HCT116 (cell line): ENCODE measurements at regions not wholly inside any gene's neighbourhood (a gene's known extent, or its start where the extent isn't known, plus 50 kb on each side); places are given as distances from the start of the nearest gene placed in this dataset.

Experiments used
- ATAC-seq: fragments of 200-7000 bp; cut with Tn5 transposase; 2 replicates; pipeline ENCODE4 v1.9.1; 2020; ENCODE audit warnings: mild to moderate bottlenecking, moderate library complexity
- BruUV-seq: library from RNA; stranded (reverse); fragments of 400-500 nt; replicated peaks from 2 replicates; lab custom pipeline; 2021; lab: Mats Ljungman, UMichigan
- CTCF ChIA-PET: fragments of 300-600 bp; sonication (Branson Sonifier 250); formaldehyde crosslinking; loops from one replicate; lab custom pipeline; 2021; ENCODE audit warnings: antibody characterized with exemption; lab: Charles Lee
- POLR2A ChIA-PET: fragments of 300-600, 350-600 bp; sonication (Branson Sonifier 250); formaldehyde crosslinking; loops from one replicate; lab custom pipeline; 2021; ENCODE audit warnings: antibody characterized with exemption; lab: Charles Lee
- RAD21 ChIA-PET, 2 experiments: fragments of 300-600 bp; sonication (Branson Sonifier 250); formaldehyde crosslinking; loops; one replicate each; lab custom pipeline; 2023; ENCODE audit warnings: low total read pairs in 2 of 2; ENCODE audit not compliant: uncharacterized antibody in 2 of 2, unreplicated experiment in 2 of 2, low non-redundant PET in 1 of 2; lab: Charles Lee
- DNase-seq: peaks from one replicate; pipeline ENCODE4 v3.0.0-alpha.2; 2010; ENCODE audit warnings: low read depth, low spot score
- H2AFZ ChIP-seq: fragments of 200-600 bp; shearing (Covaris generic), sonication (generic); 2 replicates; pipeline ENCODE4 v1.6.1; 2017; ENCODE audit warnings: low read depth, mixed run types, mixed read lengths, antibody characterized with exemption, low read length; ENCODE audit not compliant: poor library complexity, severe bottlenecking
- H3K27ac ChIP-seq: 2 replicates; pipeline ENCODE4 v1.5.1; 2012; ENCODE audit warnings: low read depth, low read length
- H3K27me3 ChIP-seq: fragments of 200-600 bp; sonication (generic); 2 replicates; pipeline ENCODE4 v1.6.1; 2016; ENCODE audit warnings: mixed run types, low read length, mixed read lengths; ENCODE audit not compliant: insufficient read depth
- H3K36me3 ChIP-seq, 2 experiments: fragments of 200-500 bp in 1 of 2; fragments of 200-600 bp in 1 of 2; sonication (Bioruptor generic) in 1 of 2; sonication (generic) in 1 of 2; 2 replicates each; pipeline versions ENCODE4 v1.5.1 to v1.6.1; 2014 to 2016; ENCODE audit warnings: low read length in 2 of 2, inconsistent platforms in 1 of 2, mixed read lengths in 1 of 2, mixed run types in 1 of 2; ENCODE audit not compliant: insufficient read depth in 2 of 2, control insufficient read depth in 1 of 2
- H3K4me1 ChIP-seq, 2 experiments: fragments of 200-600 bp in 1 of 2; sonication (generic) in 1 of 2; 2 replicates each; pipeline versions ENCODE4 v1.5.1 to v1.6.1; 2012 to 2017; ENCODE audit warnings: low read length in 2 of 2, inconsistent platforms in 1 of 2, mild to moderate bottlenecking in 1 of 2, mixed read lengths in 1 of 2, mixed run types in 1 of 2, moderate library complexity in 1 of 2; ENCODE audit not compliant: insufficient read depth in 2 of 2, control insufficient read depth in 1 of 2
- H3K4me2 ChIP-seq: fragments of 200-600 bp; sonication (generic); 2 replicates; pipeline ENCODE4 v1.6.1; 2017; ENCODE audit warnings: mixed run types, low read length, mixed read lengths
- H3K4me3 ChIP-seq, 2 experiments: fragments of 200-600 bp in 1 of 2; sonication (generic) in 1 of 2; replicated peaks in 1 of 2; 2 replicates each; pipeline ENCODE4 v1.5.1; 2011 to 2016; ENCODE audit warnings: low read length in 2 of 2, control low read depth in 1 of 2, low read depth in 1 of 2, mild to moderate bottlenecking in 1 of 2, mixed read lengths in 1 of 2, mixed run types in 1 of 2
- H3K79me2 ChIP-seq: fragments of 200-600 bp; sonication (generic); 2 replicates; pipeline ENCODE4 v1.6.1; 2017; ENCODE audit warnings: mild to moderate bottlenecking, mixed run types, low read length, moderate library complexity, mixed read lengths; ENCODE audit not compliant: insufficient read depth
- H3K9ac ChIP-seq: fragments of 200-600 bp; sonication (generic); 2 replicates; pipeline ENCODE4 v1.6.1; 2016; ENCODE audit warnings: low read length, mixed read lengths
- H3K9me2 ChIP-seq: fragments of 200-600 bp; sonication (generic), shearing (Covaris generic); 2 replicates; pipeline ENCODE4 v1.6.1; 2017; ENCODE audit warnings: mixed run types, mild to moderate bottlenecking, moderate library complexity; ENCODE audit not compliant: insufficient read depth
- H3K9me3 ChIP-seq, 2 experiments: fragments of 200-500 bp in 1 of 2; fragments of 200-600 bp in 1 of 2; sonication (Bioruptor generic) in 1 of 2; sonication (generic) in 1 of 2; 2 replicates each; pipeline ENCODE4 v1.6.1; 2014 to 2017; ENCODE audit warnings: low read length in 2 of 2, mixed read lengths in 2 of 2, inconsistent platforms in 1 of 2, low read depth in 1 of 2, mild to moderate bottlenecking in 1 of 2, mixed run types in 1 of 2, moderate library complexity in 1 of 2; ENCODE audit not compliant: control insufficient read depth in 1 of 2, insufficient read depth in 1 of 2
- H4K20me1 ChIP-seq: fragments of 200-600 bp; sonication (generic), shearing (Covaris generic); 2 replicates; pipeline ENCODE4 v1.6.1; 2017; ENCODE audit warnings: mixed run types, mild to moderate bottlenecking, moderate library complexity; ENCODE audit not compliant: insufficient read depth
- ELF1 ChIP-seq: IDR thresholded peaks from 2 replicates; pipeline ENCODE4 v1.6.1; 2012; ENCODE audit warnings: low read depth, borderline replicate concordance
- POLR2A ChIP-seq: IDR thresholded peaks from 2 replicates; pipeline ENCODE4 v1.7.0; 2011; ENCODE audit warnings: borderline replicate concordance; ENCODE audit not compliant: insufficient read depth, insufficient read length; ENCODE audit errors: extremely low read depth
- SIN3A ChIP-seq: IDR thresholded peaks from 2 replicates; pipeline ENCODE4 v1.6.1; 2012; ENCODE audit warnings: low read depth
- SP1 ChIP-seq: IDR thresholded peaks from 2 replicates; pipeline ENCODE4 v1.6.1; 2012; ENCODE audit warnings: low read depth
- SRF ChIP-seq: IDR thresholded peaks from 2 replicates; pipeline ENCODE4 v1.6.1; 2012; ENCODE audit warnings: low read depth
- ZNF274 ChIP-seq: fragments of 200-500 bp; sonication (Bioruptor generic); IDR thresholded peaks from 2 replicates; pipeline ENCODE4 v1.6.1; 2014; ENCODE audit warnings: mild to moderate bottlenecking, low read depth, low read length, inconsistent platforms
- intact Hi-C: fragments of 100-400 bp; cut with micrococcal nuclease; formaldehyde crosslinking; loops from 2 replicates; pipeline ENCODE4 v1.10.0; 2022
- TF ChIP-seq, protein P1 (sequence below): IDR thresholded peaks from 2 replicates; pipeline ENCODE4 v1.6.1; 2012

DNA sequence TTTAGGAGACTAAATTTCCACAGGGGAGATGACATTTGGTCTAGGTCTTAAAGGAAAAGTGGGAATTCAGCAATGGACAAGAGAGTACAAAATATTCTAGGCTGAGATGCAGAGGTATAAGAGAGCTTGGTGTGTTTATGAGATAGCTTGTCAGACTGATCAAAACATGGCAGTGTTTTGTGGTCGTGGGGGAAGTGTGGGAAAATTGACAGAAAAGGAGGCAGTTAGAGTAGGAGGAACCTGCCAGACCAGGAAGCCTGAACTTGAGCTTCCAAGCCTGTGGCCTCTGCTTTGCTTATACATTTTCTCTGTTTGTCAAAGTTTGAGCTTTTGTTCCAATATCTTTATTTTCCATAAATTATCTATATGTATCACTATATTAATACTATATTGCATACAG is 69.5 kb upstream of the MAP3K7 start:
- no peak for TF ChIP-seq POLR2A
- TF ChIP-seq SP1: no peak
- no TSS peak for BruUV-seq
- ChIA-PET RAD21 (no interaction called here), CTCF (interaction anchor here (1.1 kb wide), 1 partner anchor 8 kb away, joined by 3 read pairs; no protein-coding TSS in a partner anchor), POLR2A (no interaction called here)
- peaks cover 59% of the 10 kb centered on the region for H3K27me3 ChIP-seq
- no peak overlapping the region for H3K27ac ChIP-seq
- no peaks in the 10 kb centered on the region for H3K9me3 ChIP-seq
- no peaks in the 10 kb centered on the region for H3K4me1 ChIP-seq
- no peak overlapping the region for H3K4me2 ChIP-seq
- H3K79me2 ChIP-seq: no peaks in the 10 kb centered on the region
- DNase-seq (no peak), ATAC-seq (no peak)
- H2AFZ ChIP-seq: no peak overlapping the region
- intact Hi-C loops: no loop called here
- H3K4me3 ChIP-seq: no peak overlapping the region
- no peaks in the 10 kb centered on the region for H4K20me1 ChIP-seq
- H3K36me3 ChIP-seq: no peaks in the 10 kb centered on the region
- no peak overlapping the region for H3K9ac ChIP-seq
- no peaks in the 10 kb centered on the region for H3K9me2 ChIP-seq

DNA sequence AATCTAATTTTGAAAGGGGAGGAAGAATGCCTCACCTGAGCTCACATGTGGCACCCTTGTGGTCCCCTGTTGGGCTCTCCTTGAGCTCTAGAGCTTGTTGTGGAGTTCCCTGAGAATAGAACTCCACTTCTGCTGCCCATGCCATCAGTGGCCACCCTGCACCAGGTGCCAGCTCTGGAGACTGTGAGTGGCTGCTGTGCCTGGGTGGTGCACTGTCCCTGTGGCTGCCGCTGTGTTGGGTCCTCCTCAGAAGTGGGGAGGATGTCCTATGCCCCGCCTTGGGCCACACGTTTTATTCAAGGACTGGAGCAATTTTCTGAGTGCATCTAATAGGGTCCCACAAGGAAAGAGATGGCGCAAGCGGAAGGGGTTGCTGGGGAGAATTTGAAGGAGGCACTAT is 67.9 kb upstream of the MAP3K7 start:
- CTCF ChIA-PET: no interaction called here

More for the DNA sequence above, 67.9 kb upstream of the MAP3K7 start:
- DNase-seq (no peak), ATAC-seq (no peak)
- Histone ChIP-seq H3K9me3 (no peaks in the 10 kb centered on the region), H2AFZ (no peak overlapping the region), H3K27ac (no peak overlapping the region), H3K9ac (no peak overlapping the region), H3K36me3 (no peaks in the 10 kb centered on the region), H3K4me3 (no peak overlapping the region), H3K9me2 (no peaks in the 10 kb centered on the region), H3K4me1 (no peaks in the 10 kb centered on the region), H4K20me1 (no peaks in the 10 kb centered on the region), H3K27me3 (peaks cover 71% of the 10 kb centered on the region), H3K4me2 (no peak overlapping the region), H3K79me2 (no peaks in the 10 kb centered on the region)
- ChIA-PET POLR2A (no interaction called here), RAD21 (no interaction called here)
- intact Hi-C loops: no loop called here
- TF ChIP-seq ZNF274 (no peak), SIN3A (no peak), SRF (no peak), ELF1 (no peak)
- TF ChIP-seq, protein P1, sequence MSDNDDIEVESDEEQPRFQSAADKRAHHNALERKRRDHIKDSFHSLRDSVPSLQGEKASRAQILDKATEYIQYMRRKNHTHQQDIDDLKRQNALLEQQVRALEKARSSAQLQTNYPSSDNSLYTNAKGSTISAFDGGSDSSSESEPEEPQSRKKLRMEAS: no peak
- no TSS peak for BruUV-seq
